Osteocyte (in vitro differentiated cells): ENCODE measurements at regions not wholly inside any gene's neighbourhood (a gene's known extent, or its start where the extent isn't known, plus 50 kb on each side); places are given as distances from the start of the nearest gene placed in this dataset.

Source experiments
- DNase-seq: peaks from one replicate; pipeline ENCODE4 v3.0.0; 2021; ENCODE audit warnings: mixed read lengths; ENCODE audit not compliant: unreplicated experiment; ENCODE audit errors: extremely low spot score
- H3K27ac Mint-ChIP-seq: one replicate; pipeline ENCODE4 v1.8.0; 2021; ENCODE audit warnings: mild to moderate bottlenecking, mixed read lengths; ENCODE audit not compliant: unreplicated experiment
- H3K27me3 Mint-ChIP-seq: one replicate; pipeline ENCODE4 v1.8.0; 2021; ENCODE audit warnings: mixed read lengths; ENCODE audit not compliant: unreplicated experiment
- H3K36me3 Mint-ChIP-seq: one replicate; pipeline ENCODE4 v1.8.0; 2021; ENCODE audit warnings: mixed read lengths; ENCODE audit not compliant: unreplicated experiment
- H3K4me1 Mint-ChIP-seq: one replicate; pipeline ENCODE4 v1.8.0; 2021; ENCODE audit warnings: mixed read lengths; ENCODE audit not compliant: unreplicated experiment
- H3K4me3 Mint-ChIP-seq: one replicate; pipeline ENCODE4 v1.8.0; 2021; ENCODE audit warnings: mild to moderate bottlenecking, moderate library complexity, mixed read lengths; ENCODE audit not compliant: unreplicated experiment
- H3K9me3 Mint-ChIP-seq: one replicate; pipeline ENCODE4 v1.8.0; 2021; ENCODE audit warnings: mixed read lengths; ENCODE audit not compliant: unreplicated experiment
- TF ChIP-seq, protein P1 (sequence below): fragments of 200-600 bp; sonication (generic); IDR thresholded peaks from 2 replicates; pipeline ENCODE4 v1.5.0; 2021; ENCODE audit warnings: antibody characterized with exemption, mild to moderate bottlenecking, moderate library complexity

DNA sequence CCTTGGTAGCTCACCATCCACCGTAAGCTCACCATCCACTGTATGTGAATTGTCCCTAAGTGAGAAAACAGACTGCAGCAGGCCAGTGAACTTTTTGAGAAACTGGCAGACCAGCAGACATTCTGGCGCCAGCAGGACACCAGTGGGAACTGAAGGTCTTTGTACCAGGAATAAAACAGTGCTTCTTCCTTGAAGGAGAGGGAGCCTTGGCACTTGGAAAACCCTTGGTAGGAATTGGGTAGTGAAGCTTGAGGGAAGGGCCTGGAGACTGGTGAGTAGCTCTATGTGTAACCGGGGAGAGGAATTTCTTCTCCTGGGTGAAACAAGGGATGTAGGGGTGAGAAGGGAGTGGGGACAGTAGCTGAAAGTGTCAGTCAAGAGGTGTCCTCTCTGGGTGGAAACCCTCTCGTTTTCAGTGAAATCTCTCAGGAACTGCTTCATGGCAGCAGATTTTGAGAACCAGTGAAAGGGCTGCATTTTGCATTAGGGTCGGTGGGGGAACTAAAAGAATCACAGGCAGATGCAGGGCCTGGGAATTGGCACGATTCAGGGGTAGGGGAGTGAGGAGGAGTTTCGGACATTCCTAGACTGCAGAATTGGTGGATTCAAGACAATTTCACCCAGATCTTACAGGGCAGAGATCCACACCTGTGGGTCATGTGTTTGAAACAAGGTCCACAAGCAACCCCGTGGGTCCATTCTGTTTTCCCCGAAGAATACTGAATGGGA is 131.5 kb upstream of the DLX2 start:
- Mint-ChIP-seq H3K4me1 (peaks cover 30% of the 10 kb centered on the region), H3K4me3 (peak overlapping the region; percentile 75), H3K36me3 (no peaks in the 10 kb centered on the region), H3K9me3 (no peaks in the 10 kb centered on the region), H3K27me3 (peaks cover 25% of the 10 kb centered on the region), H3K27ac (no peak overlapping the region)
- no peak for DNase-seq
- TF ChIP-seq, protein P1, sequence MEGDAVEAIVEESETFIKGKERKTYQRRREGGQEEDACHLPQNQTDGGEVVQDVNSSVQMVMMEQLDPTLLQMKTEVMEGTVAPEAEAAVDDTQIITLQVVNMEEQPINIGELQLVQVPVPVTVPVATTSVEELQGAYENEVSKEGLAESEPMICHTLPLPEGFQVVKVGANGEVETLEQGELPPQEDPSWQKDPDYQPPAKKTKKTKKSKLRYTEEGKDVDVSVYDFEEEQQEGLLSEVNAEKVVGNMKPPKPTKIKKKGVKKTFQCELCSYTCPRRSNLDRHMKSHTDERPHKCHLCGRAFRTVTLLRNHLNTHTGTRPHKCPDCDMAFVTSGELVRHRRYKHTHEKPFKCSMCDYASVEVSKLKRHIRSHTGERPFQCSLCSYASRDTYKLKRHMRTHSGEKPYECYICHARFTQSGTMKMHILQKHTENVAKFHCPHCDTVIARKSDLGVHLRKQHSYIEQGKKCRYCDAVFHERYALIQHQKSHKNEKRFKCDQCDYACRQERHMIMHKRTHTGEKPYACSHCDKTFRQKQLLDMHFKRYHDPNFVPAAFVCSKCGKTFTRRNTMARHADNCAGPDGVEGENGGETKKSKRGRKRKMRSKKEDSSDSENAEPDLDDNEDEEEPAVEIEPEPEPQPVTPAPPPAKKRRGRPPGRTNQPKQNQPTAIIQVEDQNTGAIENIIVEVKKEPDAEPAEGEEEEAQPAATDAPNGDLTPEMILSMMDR = no peak

DNA sequence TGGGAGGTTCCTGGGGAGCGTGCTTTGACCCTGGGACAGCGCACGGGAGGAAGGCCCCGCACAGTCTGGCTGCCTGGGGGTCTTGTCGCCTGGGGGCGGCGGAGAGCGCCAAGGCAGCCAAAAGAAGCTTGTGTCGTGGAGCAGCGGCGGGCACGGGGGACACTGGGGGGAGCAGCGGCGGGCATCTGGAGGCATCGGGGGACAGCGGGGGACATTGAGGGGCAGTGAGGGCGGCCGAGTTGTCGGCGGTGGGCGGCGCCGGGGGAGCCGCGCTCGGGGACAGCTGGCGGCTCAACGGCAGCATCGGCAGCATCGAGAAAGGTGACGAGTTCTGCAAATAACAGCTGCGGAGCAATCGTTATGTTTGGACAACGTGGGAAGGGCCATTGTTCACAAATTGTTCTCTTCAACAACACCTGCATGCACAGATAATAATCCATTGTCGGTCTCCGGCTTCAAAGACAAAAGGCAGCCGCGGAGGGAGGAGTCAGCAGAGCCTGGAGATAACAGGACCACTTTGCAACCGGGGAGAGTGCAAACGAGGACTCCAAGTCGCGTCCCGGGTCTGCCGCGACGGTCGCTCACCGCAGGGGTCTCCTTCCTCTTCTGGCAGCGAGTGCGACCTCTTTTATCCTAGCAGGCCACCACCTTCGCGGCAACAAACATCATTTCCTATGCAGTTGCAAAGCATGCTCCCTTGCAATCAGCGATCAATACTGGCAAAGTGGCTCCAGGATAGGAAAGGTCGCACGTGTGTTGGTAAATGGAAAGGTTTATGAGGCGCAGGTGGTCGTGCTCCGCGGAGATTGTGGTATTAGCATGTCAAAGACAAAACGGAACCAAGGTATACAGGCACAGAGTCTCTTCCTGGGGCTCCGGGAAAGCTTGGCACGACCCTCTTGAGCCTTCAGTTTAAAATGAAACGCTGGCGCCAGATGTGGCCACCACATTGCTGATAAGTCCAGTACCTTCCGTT is 132.3 kb upstream of the DLX2 start:
- peaks cover 30% of the 10 kb centered on the region for H3K4me1 Mint-ChIP-seq
- no peak overlapping the region for H3K27ac Mint-ChIP-seq
- TF ChIP-seq, protein P1 = no peak
- no peaks in the 10 kb centered on the region for H3K9me3 Mint-ChIP-seq
- peaks cover 25% of the 10 kb centered on the region for H3K27me3 Mint-ChIP-seq
- DNase-seq = no peak
- H3K4me3 Mint-ChIP-seq = peak overlapping the region; percentile 75
- H3K36me3 Mint-ChIP-seq = no peaks in the 10 kb centered on the region

DNA sequence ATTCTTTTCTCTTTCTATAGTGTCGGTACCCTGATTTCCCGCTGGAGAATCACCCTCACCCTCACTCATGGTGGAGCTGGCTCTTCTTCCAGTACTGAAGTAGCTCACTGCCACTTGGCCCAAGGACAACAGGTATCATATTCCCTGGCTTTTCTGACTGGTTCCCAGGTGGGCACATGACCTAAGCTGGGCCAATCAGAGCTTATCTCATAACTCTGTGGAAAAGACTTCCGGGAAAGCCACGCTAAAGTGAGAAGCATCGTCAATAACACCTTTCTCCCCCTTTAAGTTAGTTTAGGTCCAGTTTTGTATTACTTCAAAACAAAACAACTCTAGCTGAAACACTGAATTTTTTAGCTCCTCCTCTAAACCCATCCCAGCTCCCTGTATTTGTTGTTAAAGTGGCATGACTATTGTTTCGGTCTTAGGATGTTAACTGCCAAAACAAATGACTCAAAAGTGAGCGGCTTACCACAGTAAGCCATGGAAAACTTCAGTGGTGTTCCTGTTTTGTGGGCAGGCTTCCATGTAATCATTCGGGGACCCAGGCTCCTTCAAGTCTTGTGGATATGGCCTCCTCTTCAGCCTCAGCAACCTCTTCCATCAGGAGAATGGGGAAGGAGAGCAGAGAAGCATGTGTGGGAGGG is 137.4 kb upstream of the DLX2 start:
- H3K4me1 Mint-ChIP-seq = peaks cover 34% of the 10 kb centered on the region
- no peak overlapping the region for H3K27ac Mint-ChIP-seq
- TF ChIP-seq, protein P1 = no peak
- no peaks in the 10 kb centered on the region for H3K9me3 Mint-ChIP-seq
- DNase-seq = no peak
- peaks cover 15% of the 10 kb centered on the region for H3K27me3 Mint-ChIP-seq
- H3K4me3 Mint-ChIP-seq = no peak overlapping the region
- H3K36me3 Mint-ChIP-seq = no peaks in the 10 kb centered on the region

DNA sequence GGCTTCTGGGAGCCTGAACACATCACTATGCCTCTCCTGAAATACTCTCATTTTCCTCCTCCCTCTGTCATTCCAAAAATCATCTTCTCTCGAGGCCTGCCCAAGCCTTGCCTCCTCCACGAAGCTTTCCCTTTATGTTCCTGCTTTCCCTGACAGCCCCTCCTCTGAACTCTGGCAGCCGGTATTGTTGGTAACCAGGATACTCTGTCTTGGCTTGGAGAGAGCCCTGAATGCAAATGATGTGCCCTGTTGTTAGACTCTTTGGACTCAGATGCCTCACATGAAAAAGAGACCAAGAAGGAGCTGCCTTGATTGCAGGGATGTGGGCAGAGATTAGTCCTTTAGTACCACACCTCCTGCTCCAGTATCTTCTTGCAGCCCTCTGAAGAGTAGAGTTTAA is 138.5 kb upstream of the DLX2 start:
- DNase-seq = no peak
- Mint-ChIP-seq H3K27me3 (peaks cover 4% of the 10 kb centered on the region), H3K9me3 (no peaks in the 10 kb centered on the region), H3K27ac (no peak overlapping the region), H3K4me1 (peaks cover 34% of the 10 kb centered on the region), H3K4me3 (no peak overlapping the region), H3K36me3 (no peaks in the 10 kb centered on the region)
- TF ChIP-seq, protein P1 = no peak
